ENCODE measurements at regions not wholly inside any gene's neighbourhood (a gene's known extent, or its start where the extent isn't known, plus 50 kb on each side); places are given as distances from the start of the nearest gene placed in this dataset.
A peak's percentile ranks its signal among the peaks of the same experiment; 100 is the strongest.

GRCh38 chr4:103887191-103887590 lies 167.4 kb upstream of the TACR3 start:
- no peaks in the 10 kb centered on the region for H3K4me1 ChIP-seq (ENCODE audit: control insufficient read depth, low read depth, low read length)
- WGBS (ENCODE audit: extremely low coverage, insufficient coverage, low lambda C conversion rate) = no CpG with 5 or more reads among the region's 1 CpG
- H3K4me3 ChIP-seq (ENCODE audit: low read length) = no peak overlapping the region
- H3K9ac ChIP-seq (ENCODE audit: low read length) = no peak overlapping the region
- H3K18ac ChIP-seq (ENCODE audit: low read length) = no peak overlapping the region
- no peak overlapping the region for H3K56ac ChIP-seq (ENCODE audit: low read length)
- H3K36me3 ChIP-seq (ENCODE audit: control insufficient read depth, insufficient read depth, low read length) = no peaks in the 10 kb centered on the region
- no peak overlapping the region for H3K4ac ChIP-seq (ENCODE audit: low read depth, low read length)
- H3K27me3 ChIP-seq (ENCODE audit: insufficient read depth, low read length, poor library complexity) = no peaks in the 10 kb centered on the region
- H3K79me2 ChIP-seq (ENCODE audit: control insufficient read depth, insufficient read depth, low read length) = no peaks in the 10 kb centered on the region
- no peak overlapping the region for H4K5ac ChIP-seq (ENCODE audit: low read length)
- no peak overlapping the region for H4K8ac ChIP-seq (ENCODE audit: low read depth, low read length)
- no peaks in the 10 kb centered on the region for H3K79me1 ChIP-seq (ENCODE audit: low read length)
- no peak overlapping the region for H3K4me2 ChIP-seq (ENCODE audit: low read length)
- no peak overlapping the region for H3K23ac ChIP-seq (ENCODE audit: low read length)
- H2BK15ac ChIP-seq (replicated peaks; ENCODE audit: low read depth) = no peak overlapping the region
- H3K27ac ChIP-seq (ENCODE audit: low read depth, low read length) = no peak overlapping the region
- no peak for DNase-seq
- H2BK5ac ChIP-seq (ENCODE audit: low read length) = no peak overlapping the region
- no peak overlapping the region for H2BK120ac ChIP-seq (ENCODE audit: low read depth, low read length)
- no peak overlapping the region for H2AK5ac ChIP-seq (ENCODE audit: low read length)

GRCh38 chr4:103885152-103885551 lies 165.4 kb upstream of the TACR3 start:
- Histone ChIP-seq H3K79me2 (ENCODE audit: control insufficient read depth, insufficient read depth, low read length) (no peaks in the 10 kb centered on the region), H3K9ac (ENCODE audit: low read length) (no peak overlapping the region), H3K4me1 (ENCODE audit: control insufficient read depth, low read depth, low read length) (no peaks in the 10 kb centered on the region), H3K4ac (ENCODE audit: low read depth, low read length) (no peak overlapping the region), H2BK120ac (ENCODE audit: low read depth, low read length) (no peak overlapping the region), H4K8ac (ENCODE audit: low read depth, low read length) (no peak overlapping the region), H3K4me3 (ENCODE audit: low read length) (no peak overlapping the region), H3K36me3 (ENCODE audit: control insufficient read depth, insufficient read depth, low read length) (no peaks in the 10 kb centered on the region), H3K79me1 (ENCODE audit: low read length) (no peaks in the 10 kb centered on the region), H2BK15ac (replicated peaks; ENCODE audit: low read depth) (no peak overlapping the region), H3K27ac (ENCODE audit: low read depth, low read length) (no peak overlapping the region), H2AK5ac (ENCODE audit: low read length) (no peak overlapping the region), H3K23ac (ENCODE audit: low read length) (no peak overlapping the region), H2BK5ac (ENCODE audit: low read length) (no peak overlapping the region), H3K56ac (ENCODE audit: low read length) (no peak overlapping the region), H3K27me3 (ENCODE audit: insufficient read depth, low read length, poor library complexity) (no peaks in the 10 kb centered on the region), H4K5ac (ENCODE audit: low read length) (no peak overlapping the region), H3K18ac (ENCODE audit: low read length) (no peak overlapping the region), H3K4me2 (ENCODE audit: low read length) (no peak overlapping the region)
- 100% methylated on average over 1 of the region's 3 CpGs for WGBS (ENCODE audit: extremely low coverage, insufficient coverage, low lambda C conversion rate)
- DNase-seq = no peak

GRCh38 chr4:103867311-103867710 lies 147.5 kb upstream of the TACR3 start:
- H3K4ac ChIP-seq (ENCODE audit: low read depth, low read length) = no peak overlapping the region
- H3K79me1 ChIP-seq (ENCODE audit: low read length) = no peaks in the 10 kb centered on the region
- no peak overlapping the region for H4K5ac ChIP-seq (ENCODE audit: low read length)
- H2AK5ac ChIP-seq (ENCODE audit: low read length) = no peak overlapping the region
- H3K79me2 ChIP-seq (ENCODE audit: control insufficient read depth, insufficient read depth, low read length) = no peaks in the 10 kb centered on the region
- no peaks in the 10 kb centered on the region for H3K27me3 ChIP-seq (ENCODE audit: insufficient read depth, low read length, poor library complexity)
- no peaks in the 10 kb centered on the region for H3K36me3 ChIP-seq (ENCODE audit: control insufficient read depth, insufficient read depth, low read length)
- H2BK120ac ChIP-seq (ENCODE audit: low read depth, low read length) = no peak overlapping the region
- no peak overlapping the region for H3K23ac ChIP-seq (ENCODE audit: low read length)
- no peak overlapping the region for H3K4me3 ChIP-seq (ENCODE audit: low read length)
- no peak overlapping the region for H3K27ac ChIP-seq (ENCODE audit: low read depth, low read length)
- no peak overlapping the region for H4K8ac ChIP-seq (ENCODE audit: low read depth, low read length)
- H2BK5ac ChIP-seq (ENCODE audit: low read length) = no peak overlapping the region
- no peak overlapping the region for H3K18ac ChIP-seq (ENCODE audit: low read length)
- WGBS (ENCODE audit: extremely low coverage, insufficient coverage, low lambda C conversion rate) = no CpG with 5 or more reads among the region's 2 CpGs
- H3K56ac ChIP-seq (ENCODE audit: low read length) = no peak overlapping the region
- no peaks in the 10 kb centered on the region for H3K4me1 ChIP-seq (ENCODE audit: control insufficient read depth, low read depth, low read length)
- no peak for DNase-seq
- H2BK15ac ChIP-seq (replicated peaks; ENCODE audit: low read depth) = no peak overlapping the region
- H3K4me2 ChIP-seq (ENCODE audit: low read length) = no peak overlapping the region
- H3K9ac ChIP-seq (ENCODE audit: low read length) = no peak overlapping the region

- no peak overlapping the region for H3K18ac ChIP-seq (ENCODE audit: low read length)
- H3K4me2 ChIP-seq (ENCODE audit: low read length) = no peak overlapping the region
- H3K23ac ChIP-seq (ENCODE audit: low read length) = no peak overlapping the region
- H2BK5ac ChIP-seq (ENCODE audit: low read length) = no peak overlapping the region
- H3K36me3 ChIP-seq (ENCODE audit: control insufficient read depth, insufficient read depth, low read length) = no peaks in the 10 kb centered on the region
- H3K27me3 ChIP-seq (ENCODE audit: insufficient read depth, low read length, poor library complexity) = no peaks in the 10 kb centered on the region
- peak; percentile 26 for DNase-seq
- no peak overlapping the region for H3K56ac ChIP-seq (ENCODE audit: low read length)
- H3K79me1 ChIP-seq (ENCODE audit: low read length) = no peaks in the 10 kb centered on the region
- H4K8ac ChIP-seq (ENCODE audit: low read depth, low read length) = no peak overlapping the region
- H3K4me1 ChIP-seq (ENCODE audit: control insufficient read depth, low read depth, low read length) = no peaks in the 10 kb centered on the region
- no peak overlapping the region for H3K27ac ChIP-seq (ENCODE audit: low read depth, low read length)
- no peak overlapping the region for H2BK120ac ChIP-seq (ENCODE audit: low read depth, low read length)
- H3K79me2 ChIP-seq (ENCODE audit: control insufficient read depth, insufficient read depth, low read length) = no peaks in the 10 kb centered on the region
- no peak overlapping the region for H3K9ac ChIP-seq (ENCODE audit: low read length)
- H3K4me3 ChIP-seq (ENCODE audit: low read length) = no peak overlapping the region
- no peak overlapping the region for H4K5ac ChIP-seq (ENCODE audit: low read length)
- H2AK5ac ChIP-seq (ENCODE audit: low read length) = no peak overlapping the region
- H3K4ac ChIP-seq (ENCODE audit: low read depth, low read length) = no peak overlapping the region
- H2BK15ac ChIP-seq (replicated peaks; ENCODE audit: low read depth) = no peak overlapping the region
These were observed 133.8 kb upstream of the TACR3 start for GRCh38 chr4:103853627-103854026.

- H2BK120ac ChIP-seq (ENCODE audit: low read depth, low read length) = no peak overlapping the region
- WGBS (ENCODE audit: extremely low coverage, insufficient coverage, low lambda C conversion rate) = 100% methylated on average over 1 of the region's 3 CpGs
- no peak overlapping the region for H3K18ac ChIP-seq (ENCODE audit: low read length)
- no peak overlapping the region for H3K56ac ChIP-seq (ENCODE audit: low read length)
- no peak for DNase-seq
- no peaks in the 10 kb centered on the region for H3K79me1 ChIP-seq (ENCODE audit: low read length)
- no peaks in the 10 kb centered on the region for H3K27me3 ChIP-seq (ENCODE audit: insufficient read depth, low read length, poor library complexity)
- no peak overlapping the region for H4K8ac ChIP-seq (ENCODE audit: low read depth, low read length)
- no peaks in the 10 kb centered on the region for H3K4me1 ChIP-seq (ENCODE audit: control insufficient read depth, low read depth, low read length)
- H3K23ac ChIP-seq (ENCODE audit: low read length) = no peak overlapping the region
- H2BK5ac ChIP-seq (ENCODE audit: low read length) = no peak overlapping the region
- H3K27ac ChIP-seq (ENCODE audit: low read depth, low read length) = no peak overlapping the region
- no peak overlapping the region for H3K9ac ChIP-seq (ENCODE audit: low read length)
- no peaks in the 10 kb centered on the region for H3K79me2 ChIP-seq (ENCODE audit: control insufficient read depth, insufficient read depth, low read length)
- no peak overlapping the region for H3K4ac ChIP-seq (ENCODE audit: low read depth, low read length)
- no peak overlapping the region for H4K5ac ChIP-seq (ENCODE audit: low read length)
- no peaks in the 10 kb centered on the region for H3K36me3 ChIP-seq (ENCODE audit: control insufficient read depth, insufficient read depth, low read length)
- no peak overlapping the region for H2AK5ac ChIP-seq (ENCODE audit: low read length)
- H3K4me2 ChIP-seq (ENCODE audit: low read length) = no peak overlapping the region
- H2BK15ac ChIP-seq (replicated peaks; ENCODE audit: low read depth) = no peak overlapping the region
- H3K4me3 ChIP-seq (ENCODE audit: low read length) = no peak overlapping the region
These were observed 133.4 kb upstream of the TACR3 start for GRCh38 chr4:103853146-103853545.

DNA sequence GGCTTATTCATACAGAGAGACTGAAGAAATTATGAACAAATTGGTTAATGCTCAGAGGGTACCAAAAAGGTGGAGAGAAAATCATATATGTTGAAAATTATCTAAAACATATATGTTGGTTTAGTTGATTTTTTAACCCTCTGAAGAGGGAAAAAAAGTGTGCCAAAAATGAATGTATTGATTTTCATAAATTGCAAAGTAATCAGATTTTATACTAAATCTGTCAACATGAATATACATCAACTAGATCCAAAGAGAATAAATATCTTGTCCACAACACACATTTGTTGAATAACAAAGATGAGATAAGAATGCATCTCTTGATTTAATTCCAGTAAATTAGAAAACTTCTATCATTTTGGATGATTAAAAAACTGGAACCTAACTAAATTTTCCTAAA lies 125.3 kb upstream of the TACR3 start:
- no peak overlapping the region for H3K4me2 ChIP-seq (ENCODE audit: low read length)
- no peak overlapping the region for H3K18ac ChIP-seq (ENCODE audit: low read length)
- H3K23ac ChIP-seq (ENCODE audit: low read length) = no peak overlapping the region
- no peaks in the 10 kb centered on the region for H3K27me3 ChIP-seq (ENCODE audit: insufficient read depth, low read length, poor library complexity)
- H2AK5ac ChIP-seq (ENCODE audit: low read length) = no peak overlapping the region
- H2BK5ac ChIP-seq (ENCODE audit: low read length) = no peak overlapping the region
- H3K9ac ChIP-seq (ENCODE audit: low read length) = no peak overlapping the region
- no peaks in the 10 kb centered on the region for H3K4me1 ChIP-seq (ENCODE audit: control insufficient read depth, low read depth, low read length)
- no peak overlapping the region for H4K8ac ChIP-seq (ENCODE audit: low read depth, low read length)
- no peak overlapping the region for H3K56ac ChIP-seq (ENCODE audit: low read length)
- H3K36me3 ChIP-seq (ENCODE audit: control insufficient read depth, insufficient read depth, low read length) = no peaks in the 10 kb centered on the region
- H3K79me1 ChIP-seq (ENCODE audit: low read length) = no peaks in the 10 kb centered on the region
- H2BK120ac ChIP-seq (ENCODE audit: low read depth, low read length) = no peak overlapping the region
- H3K27ac ChIP-seq (ENCODE audit: low read depth, low read length) = no peak overlapping the region
- H3K79me2 ChIP-seq (ENCODE audit: control insufficient read depth, insufficient read depth, low read length) = no peaks in the 10 kb centered on the region
- no peak overlapping the region for H3K4ac ChIP-seq (ENCODE audit: low read depth, low read length)
- H2BK15ac ChIP-seq (replicated peaks; ENCODE audit: low read depth) = no peak overlapping the region
- H4K5ac ChIP-seq (ENCODE audit: low read length) = no peak overlapping the region
- DNase-seq = no peak
- H3K4me3 ChIP-seq (ENCODE audit: low read length) = no peak overlapping the region
